HG03442 (cell line): ENCODE measurements at regions not wholly inside any gene's neighbourhood (a gene's known extent, or its start where the extent isn't known, plus 50 kb on each side); places are given as distances from the start of the nearest gene placed in this dataset.

Source experiments
- ATAC-seq: cut with Tn5 transposase; IDR thresholded peaks from one replicate; pipeline ENCODE4 v1.9.1; 2021; ENCODE audit warnings: mild to moderate bottlenecking, moderate library complexity; ENCODE audit not compliant: unreplicated experiment

GRCh38 chr13:74891610-74892009 lies 590.4 kb downstream of the TBC1D4 start:
- ATAC-seq, result no peak

GRCh38 chr13:74889321-74889720 lies 592.6 kb downstream of the TBC1D4 start:
- no peak for ATAC-seq

- ATAC-seq, result no peak
Measured at GRCh38 chr13:74886502-74886901, 595.5 kb downstream of the TBC1D4 start.

- no peak for ATAC-seq
Measured at GRCh38 chr13:74883834-74884233, 598.1 kb downstream of the TBC1D4 start.

- no peak for ATAC-seq
Measured at GRCh38 chr13:74871369-74872070, 610.4 kb downstream of the TBC1D4 start.

- ATAC-seq, result no peak
Measured at GRCh38 chr13:74870865-74871264, 611.1 kb downstream of the TBC1D4 start.

GRCh38 chr13:74869846-74870245 lies 612.1 kb downstream of the TBC1D4 start:
- ATAC-seq, result no peak

- no peak for ATAC-seq
Measured at GRCh38 chr13:74868049-74868448, 613.9 kb downstream of the TBC1D4 start.

- no peak for ATAC-seq
Measured at GRCh38 chr13:74867460-74867859, 614.5 kb downstream of the TBC1D4 start.

GRCh38 chr13:74866101-74866500 lies 615.9 kb downstream of the TBC1D4 start:
- no peak for ATAC-seq

- ATAC-seq, result no peak
Measured at GRCh38 chr13:74865656-74866055, 616.3 kb downstream of the TBC1D4 start.

GRCh38 chr13:74860789-74861188 lies 621.2 kb downstream of the TBC1D4 start:
- ATAC-seq, result no peak

- ATAC-seq, result no peak
Measured at GRCh38 chr13:74850893-74851292, 631.1 kb downstream of the TBC1D4 start.

- ATAC-seq, result no peak
Measured at GRCh38 chr13:74847966-74848365, 634.0 kb downstream of the TBC1D4 start.

GRCh38 chr13:74845806-74846205 lies 636.2 kb downstream of the TBC1D4 start:
- no peak for ATAC-seq

- ATAC-seq, result no peak
Measured at GRCh38 chr13:74841651-74842050, 640.3 kb downstream of the TBC1D4 start.

GRCh38 chr13:74841123-74841522 lies 640.8 kb downstream of the TBC1D4 start:
- ATAC-seq, result no peak

GRCh38 chr13:74839656-74840055 lies 642.3 kb downstream of the TBC1D4 start:
- no peak for ATAC-seq

- no peak for ATAC-seq
Measured at GRCh38 chr13:74838096-74838495, 643.9 kb downstream of the TBC1D4 start.

- no peak for ATAC-seq
Measured at GRCh38 chr13:74836628-74837027, 645.3 kb downstream of the TBC1D4 start.

GRCh38 chr13:74835579-74835978 lies 646.4 kb downstream of the TBC1D4 start:
- no peak for ATAC-seq

- no peak for ATAC-seq
Measured at GRCh38 chr13:74825938-74826246, 656.1 kb downstream of the TBC1D4 start.
